B cell (primary cell): ENCODE measurements at regions not wholly inside any gene's neighbourhood (a gene's known extent, or its start where the extent isn't known, plus 50 kb on each side); places are given as distances from the start of the nearest gene placed in this dataset.

Experiments
- ATAC-seq: fragments of 200-7000 bp; cut with Tn5 transposase; one replicate; pipeline ENCODE4 v1.10.0; 2021; ENCODE audit warnings: low read depth, mild to moderate bottlenecking, moderate number of reproducible peaks, moderate library complexity
- CTCF ChIA-PET: fragments of 350-600 bp; sonication (Branson Sonifier 250); formaldehyde crosslinking; loops from one replicate; lab custom pipeline; 2021; ENCODE audit warnings: antibody characterized with exemption, inconsistent platforms; lab: Charles Lee
- POLR2A ChIA-PET: fragments of 350-600 bp; sonication (Branson Sonifier 250); formaldehyde crosslinking; loops from one replicate; lab custom pipeline; 2021; ENCODE audit warnings: antibody characterized with exemption; lab: Charles Lee
- DNase-seq: peaks from one replicate; pipeline ENCODE4 v3.0.0; 2013
- H2AFZ ChIP-seq: 2 replicates; pipeline ENCODE4 v1.6.1; 2012; ENCODE audit warnings: mild to moderate bottlenecking, low read depth, low read length; ENCODE audit not compliant: insufficient read depth, poor library complexity, severe bottlenecking
- H3K27ac ChIP-seq, 2 donors: 1 replicate in 1 of 2; 2 replicates in 1 of 2; pipeline ENCODE4 v1.5.1; 2012 to 2013; ENCODE audit warnings: low read length in 2 of 2, mild to moderate bottlenecking in 2 of 2, moderate library complexity in 1 of 2
- H3K27me3 ChIP-seq, 4 experiments: fragments of 200-600 bp in 1 of 4; sonication (generic) in 1 of 4; replicated peaks in 1 of 4; 1 replicate in 2 of 4; 2 replicates in 2 of 4; pipeline versions ENCODE4 v1.6.1 to v1.7.0; 2013 to 2016; ENCODE audit warnings: low read length in 3 of 4, mild to moderate bottlenecking in 2 of 4, mixed read lengths in 1 of 4, moderate library complexity in 1 of 4; ENCODE audit not compliant: insufficient read depth in 4 of 4, control insufficient read depth in 3 of 4; ENCODE audit errors: control extremely low read depth in 1 of 4
- H3K36me3 ChIP-seq, 2 experiments: replicated peaks in 1 of 2; 1 replicate in 1 of 2; 2 replicates in 1 of 2; pipeline versions ENCODE4 v1.6.1 to v1.7.1; 2013; ENCODE audit warnings: low read length in 1 of 2; ENCODE audit not compliant: insufficient read depth in 2 of 2, control insufficient read depth in 1 of 2; ENCODE audit errors: control extremely low read depth in 1 of 2, extremely low read depth in 1 of 2
- H3K4me1 ChIP-seq, 2 donors: fragments of 200-600 bp in 1 of 2; sonication (generic) in 1 of 2; 1 replicate in 1 of 2; 2 replicates in 1 of 2; pipeline versions ENCODE4 v1.5.1 to v1.6.1; 2013 to 2017; ENCODE audit warnings: low read length in 2 of 2; ENCODE audit not compliant: control insufficient read depth in 2 of 2, insufficient read depth in 2 of 2
- H3K4me2 ChIP-seq: replicated peaks from 2 replicates; pipeline ENCODE3; 2012; ENCODE audit warnings: mild to moderate bottlenecking, low read depth, low read length; ENCODE audit not compliant: poor library complexity, severe bottlenecking
- H3K4me3 ChIP-seq, 5 experiments: fragments of 200-600 bp in 1 of 5; sonication (generic) in 1 of 5; 1 replicate in 3 of 5; 2 replicates in 2 of 5; pipeline versions ENCODE4 v1.5.1 to v1.7.0; 2011 to 2016; ENCODE audit warnings: low read length in 4 of 5, mild to moderate bottlenecking in 4 of 5, low read depth in 2 of 5, control low read depth in 1 of 5, moderate library complexity in 1 of 5; ENCODE audit not compliant: insufficient read depth in 1 of 5; ENCODE audit errors: control extremely low read depth in 1 of 5, extremely low read depth in 1 of 5
- H3K79me2 ChIP-seq: fragments of 200-600 bp; sonication (generic); one replicate; pipeline ENCODE4 v1.6.0; 2016; ENCODE audit warnings: low read length; ENCODE audit not compliant: control insufficient read depth, insufficient read depth
- H3K9ac ChIP-seq: fragments of 200-600 bp; sonication (generic); 2 replicates; pipeline ENCODE4 v1.6.1; 2017; ENCODE audit warnings: mild to moderate bottlenecking, low read length, moderate library complexity
- H3K9me3 ChIP-seq, 3 donors: one replicate each; pipeline versions ENCODE4 v1.6.1 to v1.7.1; 2013; ENCODE audit warnings: low read length in 2 of 3; ENCODE audit not compliant: control insufficient read depth in 2 of 3, insufficient read depth in 1 of 3; ENCODE audit errors: control extremely low read depth in 1 of 3
- H4K20me1 ChIP-seq: 2 replicates; pipeline ENCODE4 v1.6.0; 2012; ENCODE audit warnings: mild to moderate bottlenecking, low read length; ENCODE audit not compliant: insufficient read depth, control insufficient read depth, poor library complexity, severe bottlenecking
- H3K27ac Mint-ChIP-seq: one replicate; pipeline ENCODE4 v1.8.0; 2021; ENCODE audit warnings: mixed read lengths
- H3K27me3 Mint-ChIP-seq: one replicate; pipeline ENCODE4 v1.8.0; 2021; ENCODE audit warnings: mixed read lengths
- H3K4me1 Mint-ChIP-seq: one replicate; pipeline ENCODE4 v1.8.0; 2021; ENCODE audit warnings: mixed read lengths
- H3K4me3 Mint-ChIP-seq: one replicate; pipeline ENCODE4 v1.8.0; 2021; ENCODE audit warnings: mixed read lengths
- H3K9me3 Mint-ChIP-seq: one replicate; pipeline ENCODE4 v1.8.0; 2022; ENCODE audit warnings: mixed read lengths; ENCODE audit not compliant: insufficient read depth
- CTCF ChIP-seq: fragments of 200-600 bp; IDR thresholded peaks from one replicate; pipeline ENCODE4 v1.8.0; 2022; ENCODE audit warnings: antibody characterized with exemption, mild to moderate bottlenecking
- EZH2 ChIP-seq: IDR thresholded peaks from 2 replicates; pipeline ENCODE4 v1.6.1; 2012; ENCODE audit warnings: borderline replicate concordance, low read depth, mild to moderate bottlenecking, moderate library complexity, low read length; ENCODE audit not compliant: insufficient read depth, poor library complexity, severe bottlenecking
- WGBS: methylation state at CpG from one replicate; pipeline ENCODE4 v1.1.5; 2013; ENCODE audit warnings: missing lambda C conversion rate; ENCODE audit not compliant: insufficient coverage; 5-methylcytosine and 5-hydroxymethylcytosine counted together
- intact Hi-C: fragments of 100-400 bp; cut with micrococcal nuclease; formaldehyde crosslinking; loops from one replicate; pipeline ENCODE4 v1.10.0; 2022

GRCh38 chr4:19134685-19135084 is 1113.1 kb upstream of the LCORL start:
- TF ChIP-seq CTCF: no peak
- TF ChIP-seq EZH2: no peak
- no peaks in the 10 kb centered on the region for H3K36me3 ChIP-seq
- no peak overlapping the region for H2AFZ ChIP-seq
- H3K27ac Mint-ChIP-seq: no peak overlapping the region
- no peaks in the 10 kb centered on the region for H4K20me1 ChIP-seq
- H3K27me3 ChIP-seq: no peaks in the 10 kb centered on the region
- H3K9ac ChIP-seq: no peak overlapping the region
- 67% methylated on average over 1 of the region's 3 CpGs for WGBS
- no peaks in the 10 kb centered on the region for H3K4me1 ChIP-seq
- H3K4me1 Mint-ChIP-seq: no peaks in the 10 kb centered on the region
- intact Hi-C loops: no loop called here
- no peaks in the 10 kb centered on the region for H3K9me3 ChIP-seq
- no peak overlapping the region for H3K4me3 ChIP-seq
- DNase-seq: no peak
- no peak for ATAC-seq
- no peak overlapping the region for H3K4me2 ChIP-seq
- H3K4me3 Mint-ChIP-seq: no peak overlapping the region
- no peaks in the 10 kb centered on the region for H3K79me2 ChIP-seq
- H3K9me3 Mint-ChIP-seq: no peaks in the 10 kb centered on the region
- H3K27ac ChIP-seq: no peak overlapping the region
- POLR2A ChIA-PET: no interaction called here
- CTCF ChIA-PET: no interaction called here
- no peaks in the 10 kb centered on the region for H3K27me3 Mint-ChIP-seq

GRCh38 chr4:19133315-19133714 is 1111.8 kb upstream of the LCORL start:
- H3K27ac ChIP-seq: no peak overlapping the region
- ATAC-seq: no peak
- H3K4me1 ChIP-seq: no peaks in the 10 kb centered on the region
- H2AFZ ChIP-seq: no peak overlapping the region
- H3K79me2 ChIP-seq: no peaks in the 10 kb centered on the region
- Mint-ChIP-seq H3K9me3 (no peaks in the 10 kb centered on the region), H3K27me3 (no peaks in the 10 kb centered on the region), H3K27ac (no peak overlapping the region), H3K4me3 (no peak overlapping the region), H3K4me1 (no peaks in the 10 kb centered on the region)
- no CpG with 5 or more reads among the region's 1 CpG for WGBS
- H3K4me2 ChIP-seq: no peak overlapping the region
- H3K27me3 ChIP-seq: no peaks in the 10 kb centered on the region
- H4K20me1 ChIP-seq: no peaks in the 10 kb centered on the region
- TF ChIP-seq CTCF (no peak), EZH2 (no peak)
- no peak for DNase-seq
- ChIA-PET POLR2A (no interaction called here), CTCF (no interaction called here)
- no peak overlapping the region for H3K4me3 ChIP-seq
- H3K9me3 ChIP-seq: no peaks in the 10 kb centered on the region
- intact Hi-C loops: no loop called here
- no peak overlapping the region for H3K9ac ChIP-seq
- H3K36me3 ChIP-seq: no peaks in the 10 kb centered on the region
